ENCODE measurements at regions not wholly inside any gene's neighbourhood (a gene's known extent, or its start where the extent isn't known, plus 50 kb on each side); places are given as distances from the start of the nearest gene placed in this dataset.
"Not testable (repeated sequence)": the region's sequence is repeated elsewhere in the genome, so short reads cannot be mapped to it uniquely, and the experiment has no call there.

DNA sequence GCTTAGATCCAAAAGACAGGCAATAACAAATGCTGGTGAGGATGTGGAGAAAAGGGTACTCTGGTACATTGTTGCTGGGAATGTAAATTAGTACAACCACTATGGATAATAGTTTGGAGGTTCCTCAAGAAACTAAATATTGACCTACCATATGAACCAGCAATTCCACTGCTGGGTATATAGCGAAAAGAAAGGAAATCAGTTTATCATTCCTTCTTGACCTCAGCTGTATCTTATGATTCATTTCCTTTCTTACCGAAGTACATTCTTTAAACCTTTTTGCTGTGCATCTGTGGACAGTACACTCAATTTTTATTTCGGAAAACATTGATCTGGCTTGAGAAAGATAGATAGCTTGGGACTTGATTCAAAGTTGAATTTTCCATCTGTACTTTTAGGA, 183.2 kb upstream of the LRFN5 start:
- DNase-seq, result no peak
- no peaks in the 10 kb centered on the region for H3K36me3 Mint-ChIP-seq (ENCODE audit: low read depth)
- no peaks in the 10 kb centered on the region for H3K4me1 Mint-ChIP-seq
- no peaks in the 10 kb centered on the region for H3K27me3 Mint-ChIP-seq (ENCODE audit: low read depth, poor library complexity)
- TF ChIP-seq, protein P1, sequence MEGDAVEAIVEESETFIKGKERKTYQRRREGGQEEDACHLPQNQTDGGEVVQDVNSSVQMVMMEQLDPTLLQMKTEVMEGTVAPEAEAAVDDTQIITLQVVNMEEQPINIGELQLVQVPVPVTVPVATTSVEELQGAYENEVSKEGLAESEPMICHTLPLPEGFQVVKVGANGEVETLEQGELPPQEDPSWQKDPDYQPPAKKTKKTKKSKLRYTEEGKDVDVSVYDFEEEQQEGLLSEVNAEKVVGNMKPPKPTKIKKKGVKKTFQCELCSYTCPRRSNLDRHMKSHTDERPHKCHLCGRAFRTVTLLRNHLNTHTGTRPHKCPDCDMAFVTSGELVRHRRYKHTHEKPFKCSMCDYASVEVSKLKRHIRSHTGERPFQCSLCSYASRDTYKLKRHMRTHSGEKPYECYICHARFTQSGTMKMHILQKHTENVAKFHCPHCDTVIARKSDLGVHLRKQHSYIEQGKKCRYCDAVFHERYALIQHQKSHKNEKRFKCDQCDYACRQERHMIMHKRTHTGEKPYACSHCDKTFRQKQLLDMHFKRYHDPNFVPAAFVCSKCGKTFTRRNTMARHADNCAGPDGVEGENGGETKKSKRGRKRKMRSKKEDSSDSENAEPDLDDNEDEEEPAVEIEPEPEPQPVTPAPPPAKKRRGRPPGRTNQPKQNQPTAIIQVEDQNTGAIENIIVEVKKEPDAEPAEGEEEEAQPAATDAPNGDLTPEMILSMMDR (IDR thresholded peaks at IDR 0.05), result no peak
- H3K9me3 Mint-ChIP-seq, result no peaks in the 10 kb centered on the region
- no peak overlapping the region for H3K4me3 Mint-ChIP-seq
- no peak overlapping the region for H3K27ac Mint-ChIP-seq

DNA sequence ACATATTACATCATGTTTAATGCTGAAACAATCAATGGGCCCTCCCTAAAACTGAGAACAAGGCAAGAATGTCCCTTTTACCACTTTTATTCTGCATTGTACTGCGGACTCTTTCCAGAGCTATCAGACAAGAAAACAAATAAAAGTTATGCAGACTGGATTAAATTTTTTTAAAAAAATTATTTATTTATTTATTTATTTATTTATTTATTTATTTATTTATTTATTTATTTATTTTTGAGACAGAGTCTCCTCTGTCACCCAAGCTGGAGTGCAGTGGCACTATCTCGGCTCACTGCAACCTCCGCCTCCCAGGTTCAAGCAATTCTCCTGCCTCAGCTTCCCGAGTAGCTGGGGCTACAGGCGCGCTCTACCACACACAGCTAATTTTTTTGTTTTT, 185.4 kb upstream of the LRFN5 start:
- H3K27me3 Mint-ChIP-seq (ENCODE audit: low read depth, poor library complexity); H3K27ac Mint-ChIP-seq; DNase-seq; H3K4me3 Mint-ChIP-seq; H3K9me3 Mint-ChIP-seq; H3K36me3 Mint-ChIP-seq (ENCODE audit: low read depth); H3K4me1 Mint-ChIP-seq: not testable (repeated sequence)

DNA sequence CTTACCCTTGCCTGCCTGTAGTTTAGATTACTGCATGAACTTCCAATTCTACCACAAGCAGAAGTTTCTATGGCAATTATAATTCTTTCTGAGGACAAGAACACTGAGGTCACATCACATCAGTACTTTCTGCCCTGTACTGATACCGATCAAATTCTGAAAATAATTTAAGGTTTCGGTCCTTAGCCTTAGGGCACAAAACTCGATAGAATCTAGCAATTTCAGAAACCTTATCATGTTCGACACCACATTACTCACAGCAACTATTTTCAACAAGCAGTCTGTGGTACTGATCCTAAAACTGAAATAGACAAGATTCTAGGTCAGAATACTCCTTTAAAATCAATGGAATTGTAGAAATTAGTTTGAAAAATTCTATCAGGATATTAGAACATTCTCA, 187.0 kb upstream of the LRFN5 start:
- Mint-ChIP-seq H3K9me3 (no peaks in the 10 kb centered on the region), H3K36me3 (ENCODE audit: low read depth) (no peaks in the 10 kb centered on the region), H3K27ac (no peak overlapping the region), H3K4me1 (no peaks in the 10 kb centered on the region), H3K4me3 (no peak overlapping the region), H3K27me3 (ENCODE audit: low read depth, poor library complexity) (no peaks in the 10 kb centered on the region)
- TF ChIP-seq, protein P1 (IDR thresholded peaks at IDR 0.05), result no peak
- no peak for DNase-seq

DNA sequence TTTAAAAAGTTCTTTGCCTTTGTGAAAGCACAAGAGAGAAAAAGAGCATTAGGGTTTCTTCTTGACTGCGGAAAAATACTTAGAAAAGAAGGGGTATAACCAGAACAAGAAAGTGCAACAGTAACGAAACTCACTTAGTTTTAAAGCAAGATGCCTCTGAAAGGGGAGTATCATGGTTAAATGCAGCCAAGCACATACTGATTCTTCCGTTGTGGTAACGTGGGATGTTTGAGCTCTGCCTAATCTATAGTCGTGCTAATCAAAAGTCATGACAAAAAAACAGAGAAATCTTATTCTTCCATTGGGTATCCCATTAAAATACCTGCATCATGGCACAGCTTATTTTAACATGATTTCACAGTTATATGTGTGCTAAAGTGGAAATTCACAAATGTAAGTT, 187.8 kb upstream of the LRFN5 start:
- no peak for DNase-seq
- H3K9me3 Mint-ChIP-seq, result no peaks in the 10 kb centered on the region
- H3K4me3 Mint-ChIP-seq, result no peak overlapping the region
- TF ChIP-seq, protein P1 (IDR thresholded peaks at IDR 0.05), result no peak
- no peak overlapping the region for H3K27ac Mint-ChIP-seq
- no peaks in the 10 kb centered on the region for H3K4me1 Mint-ChIP-seq
- H3K36me3 Mint-ChIP-seq (ENCODE audit: low read depth), result no peaks in the 10 kb centered on the region
- no peaks in the 10 kb centered on the region for H3K27me3 Mint-ChIP-seq (ENCODE audit: low read depth, poor library complexity)

DNA sequence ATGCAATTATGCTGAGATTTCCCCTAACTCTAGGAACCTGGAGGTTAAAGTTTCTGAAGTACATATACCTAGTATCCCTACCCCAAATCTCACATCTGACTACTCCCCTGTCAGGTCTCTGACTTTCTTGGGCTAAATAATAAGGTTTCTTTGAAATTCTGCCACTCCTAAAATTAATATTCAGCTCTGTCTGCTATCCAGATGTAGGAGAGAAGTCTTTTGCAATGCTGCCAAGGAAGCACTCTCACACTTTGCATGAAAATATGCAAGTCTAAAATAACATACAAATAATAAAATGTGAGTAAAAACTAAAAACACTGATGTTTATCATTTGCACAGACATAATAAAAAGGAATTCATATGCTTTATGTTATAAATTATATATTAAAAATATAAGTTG, 196.9 kb upstream of the LRFN5 start:
- Mint-ChIP-seq H3K27ac (no peak overlapping the region), H3K27me3 (ENCODE audit: low read depth, poor library complexity) (no peaks in the 10 kb centered on the region), H3K4me3 (no peak overlapping the region), H3K4me1 (no peaks in the 10 kb centered on the region), H3K36me3 (ENCODE audit: low read depth) (no peaks in the 10 kb centered on the region), H3K9me3 (no peaks in the 10 kb centered on the region)
- TF ChIP-seq, protein P1 (IDR thresholded peaks at IDR 0.05), result no peak
- no peak for DNase-seq

DNA sequence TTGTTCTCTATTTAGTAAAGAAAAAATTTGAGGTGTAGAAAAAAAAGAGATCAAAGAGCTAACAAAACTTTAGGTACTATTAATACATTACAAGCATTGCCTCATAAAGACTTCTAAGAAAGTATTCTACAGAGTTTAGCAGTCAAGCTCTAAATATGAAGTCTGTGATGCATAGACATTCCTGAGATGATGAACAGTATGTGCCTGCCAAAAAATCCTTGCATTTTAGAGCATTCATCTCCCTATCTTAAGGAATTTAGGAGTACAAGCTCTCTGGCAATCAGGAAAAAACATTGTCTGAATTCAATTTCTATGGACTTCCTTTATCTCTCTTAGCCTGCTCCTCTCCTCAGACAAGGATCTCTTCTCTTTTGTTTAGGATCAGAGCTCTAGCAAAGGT, 202.6 kb upstream of the LRFN5 start:
- Mint-ChIP-seq H3K4me1 (no peaks in the 10 kb centered on the region), H3K27me3 (ENCODE audit: low read depth, poor library complexity) (no peaks in the 10 kb centered on the region), H3K4me3 (no peak overlapping the region), H3K27ac (no peak overlapping the region), H3K36me3 (ENCODE audit: low read depth) (no peaks in the 10 kb centered on the region), H3K9me3 (no peaks in the 10 kb centered on the region)
- no peak for DNase-seq
- TF ChIP-seq, protein P1 (IDR thresholded peaks at IDR 0.05), result no peak
